Transverse colon (tissue), 4 donors: ENCODE measurements at regions not wholly inside any gene's neighbourhood (a gene's known extent, or its start where the extent isn't known, plus 50 kb on each side); places are given as distances from the start of the nearest gene placed in this dataset.

ENCODE experiments used
- DNase-seq: peaks from one replicate; pipeline ENCODE4 v3.0.0-alpha.2; 2019
- H3K27ac ChIP-seq, 4 donors: fragments of 200-600 bp; sonication (generic); 2 replicates each; pipeline ENCODE4 v1.5.1; 2016 to 2018; ENCODE audit warnings: inconsistent platforms in 4 of 4
- H3K27me3 ChIP-seq: fragments of 200-600 bp; sonication (generic); 2 replicates; pipeline ENCODE4 v1.5.1; 2017; ENCODE audit warnings: inconsistent platforms
- H3K36me3 ChIP-seq, 4 donors: fragments of 200-600 bp; sonication (generic); 2 replicates each; pipeline ENCODE4 v1.5.1; 2017 to 2019; ENCODE audit warnings: inconsistent platforms in 4 of 4
- H3K4me1 ChIP-seq, 4 donors: fragments of 200-600 bp; sonication (generic); 2 replicates each; pipeline ENCODE4 v1.5.1; 2017 to 2020; ENCODE audit warnings: inconsistent platforms in 4 of 4
- H3K4me3 ChIP-seq, 4 donors: fragments of 200-600 bp; sonication (generic); 1 replicate in 1 of 4; 2 replicates in 3 of 4; pipeline versions ENCODE4 v1.5.1 to v1.6.1; 2017 to 2019; ENCODE audit warnings: inconsistent platforms in 4 of 4
- H3K9me3 ChIP-seq, 2 donors: fragments of 200-600 bp; sonication (generic); 2 replicates each; pipeline ENCODE4 v1.5.1; 2017 to 2019; ENCODE audit warnings: inconsistent platforms in 2 of 2
- CTCF ChIP-seq, 5 experiments: fragments of 200-600 bp in 3 of 5; fragments of 450-650 bp in 2 of 5; sonication (generic) in 3 of 5; IDR thresholded peaks; 1 replicate in 2 of 5; 2 replicates in 3 of 5; pipeline ENCODE4 v1.5.1; 2016 to 2017; ENCODE audit warnings: antibody characterized with exemption in 5 of 5, inconsistent platforms in 3 of 5, mild to moderate bottlenecking in 2 of 5, moderate library complexity in 1 of 5
- EP300 ChIP-seq: sonication (generic); formaldehyde crosslinking; IDR thresholded peaks from one replicate; pipeline ENCODE4 v1.6.1; 2017; ENCODE audit warnings: antibody characterized with exemption, low read depth
- POLR2A ChIP-seq: fragments of 450-650 bp; IDR thresholded peaks from one replicate; pipeline ENCODE4 v1.6.1; 2016; ENCODE audit warnings: antibody characterized with exemption, mild to moderate bottlenecking, moderate library complexity
- POLR2AphosphoS5 ChIP-seq, 3 donors: sonication (generic); formaldehyde crosslinking; IDR thresholded peaks; one replicate each; pipeline ENCODE4 v1.6.1; 2016; ENCODE audit warnings: antibody characterized with exemption in 3 of 3
- WGBS, 2 donors: methylation state at CpG; one replicate each; pipeline ENCODE4 v1.1.5; 2018; ENCODE audit warnings: low coverage in 1 of 2; 5-methylcytosine and 5-hydroxymethylcytosine counted together
- in situ Hi-C, 4 donors: fragments of 200-750 bp; cut with MboI; loops; one replicate each; pipeline versions ENCODE4 v1.15.0 to v1.15.1; 2017; ENCODE audit warnings: low sequenced_read_pairs in 3 of 4, low pct_ligation_motif_present in 1 of 4, low pct_unique_long_range_greater_than_20kb in 1 of 4
- intact Hi-C: fragments of 100-400 bp; cut with DNase I; formaldehyde crosslinking; loops from one replicate; pipeline ENCODE4 v1.15.1; 2023; ENCODE audit warnings: low total_unique reads

DNA sequence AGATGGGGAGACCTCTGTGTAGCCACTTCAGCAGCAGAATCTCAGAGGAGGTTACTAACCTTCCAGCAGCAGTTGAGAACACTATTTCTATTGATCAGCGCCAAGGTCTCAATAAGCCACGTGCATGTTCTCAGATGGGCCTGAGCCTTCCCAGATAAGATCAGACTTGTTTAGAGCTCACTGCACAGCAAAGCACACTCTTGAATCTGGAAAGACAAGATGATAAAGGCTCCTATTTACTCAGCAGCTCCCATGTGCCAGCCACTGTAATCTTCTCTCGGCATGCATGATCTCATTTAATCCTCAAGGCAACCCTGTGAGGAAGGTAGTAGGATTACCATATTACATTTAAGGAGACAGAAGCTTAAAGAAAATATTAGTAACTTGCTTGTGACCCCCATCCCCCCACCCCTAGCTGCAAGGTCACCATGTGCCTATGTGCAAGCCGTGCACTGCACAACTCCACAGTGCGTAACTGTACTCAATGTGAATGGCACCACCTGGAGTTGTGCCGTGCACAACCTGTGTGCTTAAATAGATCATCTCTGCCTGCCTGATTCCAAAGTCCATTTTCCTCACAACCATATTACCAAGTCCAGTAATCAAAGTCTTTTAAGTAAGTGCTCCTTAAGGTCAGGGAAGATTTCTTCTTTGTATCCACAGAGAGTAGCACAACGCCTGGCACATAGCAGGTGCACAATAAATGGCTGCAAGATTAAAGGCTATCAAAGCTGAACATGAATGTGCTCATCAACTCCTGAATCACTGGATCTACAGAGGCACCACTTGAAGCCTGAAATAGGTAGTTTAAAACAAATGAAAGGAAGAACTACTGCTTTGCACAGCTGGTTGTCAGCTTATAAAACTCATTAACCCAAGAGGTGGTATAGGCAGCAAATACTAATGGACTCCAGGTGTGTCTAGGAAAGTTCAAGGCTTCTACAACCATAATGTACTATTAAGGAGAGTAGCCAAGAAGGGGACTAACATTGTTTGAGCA lies 293.8 kb downstream of the BUD13 start:
- no peaks in the 10 kb centered on the region for H3K9me3 ChIP-seq
- H3K4me3 ChIP-seq: no peak overlapping the region
- H3K27me3 ChIP-seq: no peaks in the 10 kb centered on the region
- WGBS, 2 donors: 37 to 66% methylated on average over 2 to 7 of the region's 7 CpGs
- H3K27ac ChIP-seq: no peak overlapping the region
- in situ Hi-C loops (no loop called here), intact Hi-C loops (no loop called here)
- DNase-seq: no peak
- no peak for TF ChIP-seq POLR2AphosphoS5 (IDR thresholded peaks at IDR 0.05)
- TF ChIP-seq POLR2A: no peak
- TF ChIP-seq CTCF (IDR thresholded peaks at IDR 0.05): no peak
- no peak for TF ChIP-seq EP300
- H3K36me3 ChIP-seq: no peaks in the 10 kb centered on the region
- no peaks in the 10 kb centered on the region for H3K4me1 ChIP-seq

DNA sequence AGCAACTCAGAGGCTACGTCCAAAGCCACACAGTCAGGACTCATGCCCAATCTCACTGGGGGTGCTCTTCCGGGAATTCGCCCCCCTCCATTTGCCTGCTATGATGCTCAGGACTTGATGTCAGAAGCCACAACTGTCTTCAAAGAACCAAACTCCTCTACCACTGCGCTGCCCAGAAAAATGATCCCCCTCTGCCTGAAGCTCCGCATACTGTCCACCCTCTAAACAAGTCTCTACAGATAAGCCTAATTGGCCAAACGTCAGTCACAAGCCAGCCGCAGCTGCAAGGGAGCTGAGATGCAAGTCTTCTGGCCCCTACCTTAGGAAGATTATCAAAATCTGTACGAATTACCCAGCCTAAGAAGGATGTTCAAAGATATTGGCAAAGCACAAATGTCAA lies 294.6 kb downstream of the BUD13 start:
- no peaks in the 10 kb centered on the region for H3K9me3 ChIP-seq
- H3K4me3 ChIP-seq: no peak overlapping the region
- H3K27me3 ChIP-seq: no peaks in the 10 kb centered on the region
- in situ Hi-C loops (no loop called here), intact Hi-C loops (no loop called here)
- H3K27ac ChIP-seq: no peak overlapping the region
- 61 to 78% methylated on average over 4 to 8 of the region's 8 CpGs for WGBS, 2 donors
- H3K4me1 ChIP-seq: peaks cover 0 to 2% (median under 1%) of the 10 kb centered on the region in 4 donors
- no peaks in the 10 kb centered on the region for H3K36me3 ChIP-seq
- TF ChIP-seq CTCF (IDR thresholded peaks at IDR 0.05) (no peak), POLR2A (no peak), POLR2AphosphoS5 (IDR thresholded peaks at IDR 0.05) (no peak), EP300 (no peak)
- DNase-seq: no peak

GRCh38 chr11:116473790-116474346 lies 298.9 kb downstream of the BUD13 start:
- Histone ChIP-seq H3K27me3 (no peaks in the 10 kb centered on the region), H3K9me3 (no peaks in the 10 kb centered on the region), H3K4me1 (peaks cover 0 to 6% (median 4%) of the 10 kb centered on the region in 4 donors), H3K27ac (peak overlapping the region in 1 of 4 donors; percentile 65), H3K36me3 (no peaks in the 10 kb centered on the region), H3K4me3 (no peak overlapping the region)
- in situ Hi-C loops: no loop called here
- DNase-seq: no peak
- intact Hi-C loops: no loop called here
- WGBS, 2 donors: 60 to 68% methylated on average over 3 of the region's 3 CpGs
- no peak for TF ChIP-seq EP300
- TF ChIP-seq POLR2A: no peak
- no peak for TF ChIP-seq POLR2AphosphoS5 (IDR thresholded peaks at IDR 0.05)
- no peak for TF ChIP-seq CTCF (IDR thresholded peaks at IDR 0.05)

- Histone ChIP-seq H3K4me1 (peaks cover 0 to 6% (median 4%) of the 10 kb centered on the region in 4 donors), H3K27ac (peak overlapping the region in 3 of 4 donors; percentile 33 to 65 (median 42)), H3K9me3 (no peaks in the 10 kb centered on the region), H3K27me3 (no peaks in the 10 kb centered on the region), H3K4me3 (no peak overlapping the region), H3K36me3 (no peaks in the 10 kb centered on the region)
- no peak for TF ChIP-seq EP300
- in situ Hi-C loops: no loop called here
- DNase-seq: no peak
- intact Hi-C loops: no loop called here
- 42% methylated on average over 1 of the region's 1 CpG; no CpG with 5 or more reads in 1 of the 2 donors for WGBS, 2 donors
Measured at GRCh38 chr11:116473206-116473769, 299.5 kb downstream of the BUD13 start.
